ENCODE measurements at regions not wholly inside any gene's neighbourhood (a gene's known extent, or its start where the extent isn't known, plus 50 kb on each side); places are given as distances from the start of the nearest gene placed in this dataset.

DNA sequence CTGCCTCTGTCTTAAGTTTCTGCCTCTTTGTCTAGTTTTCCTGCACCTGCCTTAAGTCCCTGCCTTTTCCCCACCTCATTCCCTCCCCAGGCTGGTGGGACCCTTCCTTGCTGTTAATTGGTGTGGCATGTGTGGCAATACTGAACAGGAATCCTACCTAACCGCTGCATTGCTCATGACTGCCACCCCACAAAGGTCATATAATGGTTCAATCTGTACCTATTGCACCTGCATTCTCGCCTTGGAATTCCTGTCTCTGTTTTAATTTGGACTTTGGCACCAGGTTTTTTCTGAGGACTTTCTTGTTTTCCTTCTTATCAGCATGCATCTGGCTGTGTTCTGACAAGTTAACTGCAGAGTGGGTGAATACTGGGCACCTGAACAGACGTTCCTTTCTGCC is 966.2 kb upstream of the TMEM132C start:
- Histone ChIP-seq H3K79me2 (ENCODE audit: insufficient read depth, low read depth, low read length) (no peaks in the 10 kb centered on the region), H3K9me3 (ENCODE audit: low read length) (no peaks in the 10 kb centered on the region), H3K4me3 (ENCODE audit: low read depth, low read length, poor library complexity, severe bottlenecking) (no peak overlapping the region), H3K9me2 (ENCODE audit: insufficient read depth, low read length) (no peaks in the 10 kb centered on the region), H2AFZ (ENCODE audit: low read length) (no peak overlapping the region), H3K4me1 (ENCODE audit: insufficient read depth, low read length, poor library complexity, severe bottlenecking) (no peaks in the 10 kb centered on the region), H3K4me2 (ENCODE audit: low read length) (no peak overlapping the region), H3K36me3 (ENCODE audit: insufficient read depth, low read length) (no peaks in the 10 kb centered on the region), H3K27ac (ENCODE audit: low read depth, low read length, poor library complexity, severe bottlenecking) (no peak overlapping the region), H4K20me1 (ENCODE audit: insufficient read depth, low read length) (no peaks in the 10 kb centered on the region)
- no peak for DNase-seq (ENCODE audit: low spot score)
- no peak for TF ChIP-seq EZH2phosphoT487 (IDR thresholded peaks at IDR 0.05; ENCODE audit: borderline replicate concordance, low read depth, low read length)
- no peak for TF ChIP-seq CTCF (conservative IDR thresholded peaks at IDR 0.05; ENCODE audit: low read length)
- CTCF ChIA-PET (ENCODE audit: unreplicated experiment) = no interaction called here
- POLR2A ChIA-PET = no interaction called here
- intact Hi-C loops (cut with micrococcal nuclease; ENCODE audit: unreplicated experiment) = no loop called here
- BruUV-seq (replicated peaks) = no TSS peak

DNA sequence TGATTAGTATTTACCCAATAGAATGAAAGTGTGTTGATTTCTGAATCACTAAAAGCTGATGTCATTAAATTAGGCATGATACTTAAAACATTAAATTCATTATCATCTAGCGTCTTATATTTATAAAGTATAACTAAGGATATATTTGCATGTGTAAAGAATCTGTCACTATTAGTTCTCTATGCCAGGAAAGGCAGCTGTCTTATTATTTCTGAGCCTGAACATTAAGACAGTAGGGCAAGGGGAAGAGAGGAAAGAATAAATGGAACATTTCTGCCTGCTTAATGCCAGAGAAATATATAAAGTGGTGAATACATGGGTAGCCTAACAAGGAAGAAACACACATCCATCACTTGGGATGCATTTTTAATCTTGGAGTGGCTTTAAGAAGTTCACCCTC is 965.1 kb upstream of the TMEM132C start:
- H3K9me3 ChIP-seq (ENCODE audit: low read length) = no peaks in the 10 kb centered on the region
- no peak for DNase-seq (ENCODE audit: low spot score)
- intact Hi-C loops (cut with micrococcal nuclease; ENCODE audit: unreplicated experiment) = no loop called here
- no TSS peak for BruUV-seq (replicated peaks)
- no peaks in the 10 kb centered on the region for H3K79me2 ChIP-seq (ENCODE audit: insufficient read depth, low read depth, low read length)
- no peaks in the 10 kb centered on the region for H3K36me3 ChIP-seq (ENCODE audit: insufficient read depth, low read length)
- no peaks in the 10 kb centered on the region for H3K9me2 ChIP-seq (ENCODE audit: insufficient read depth, low read length)
- TF ChIP-seq EZH2phosphoT487 (IDR thresholded peaks at IDR 0.05; ENCODE audit: borderline replicate concordance, low read depth, low read length) = no peak
- TF ChIP-seq CTCF (conservative IDR thresholded peaks at IDR 0.05; ENCODE audit: low read length) = no peak
- no peaks in the 10 kb centered on the region for H4K20me1 ChIP-seq (ENCODE audit: insufficient read depth, low read length)
- no peak overlapping the region for H3K4me3 ChIP-seq (ENCODE audit: low read depth, low read length, poor library complexity, severe bottlenecking)
- POLR2A ChIA-PET = interaction anchor here (0.6 to 0.7 kb wide), 2 partner anchors 698 to 811 kb away, joined by 3 read pairs; no protein-coding TSS in a partner anchor
- no peak overlapping the region for H3K4me2 ChIP-seq (ENCODE audit: low read length)
- H2AFZ ChIP-seq (ENCODE audit: low read length) = no peak overlapping the region
- CTCF ChIA-PET (ENCODE audit: unreplicated experiment) = no interaction called here
- no peak overlapping the region for H3K27ac ChIP-seq (ENCODE audit: low read depth, low read length, poor library complexity, severe bottlenecking)
- H3K4me1 ChIP-seq (ENCODE audit: insufficient read depth, low read length, poor library complexity, severe bottlenecking) = no peaks in the 10 kb centered on the region

GRCh38 chr12:127304751-127305725 is 961.9 kb upstream of the TMEM132C start:
- BruUV-seq (replicated peaks) = no TSS peak
- CTCF ChIA-PET (ENCODE audit: unreplicated experiment) = no interaction called here
- TF ChIP-seq EZH2phosphoT487 (IDR thresholded peaks at IDR 0.05; ENCODE audit: borderline replicate concordance, low read depth, low read length) (no peak), CTCF (conservative IDR thresholded peaks at IDR 0.05; ENCODE audit: low read length) (no peak)

More at GRCh38 chr12:127304751-127305725, 961.9 kb upstream of the TMEM132C start:
- no peak for DNase-seq (ENCODE audit: low spot score)
- Histone ChIP-seq H2AFZ (ENCODE audit: low read length) (no peak overlapping the region), H3K4me3 (ENCODE audit: low read depth, low read length, poor library complexity, severe bottlenecking) (no peak overlapping the region), H4K20me1 (ENCODE audit: insufficient read depth, low read length) (no peaks in the 10 kb centered on the region), H3K9me2 (ENCODE audit: insufficient read depth, low read length) (no peaks in the 10 kb centered on the region), H3K9me3 (ENCODE audit: low read length) (no peaks in the 10 kb centered on the region), H3K4me2 (ENCODE audit: low read length) (no peak overlapping the region), H3K36me3 (ENCODE audit: insufficient read depth, low read length) (no peaks in the 10 kb centered on the region), H3K27ac (ENCODE audit: low read depth, low read length, poor library complexity, severe bottlenecking) (no peak overlapping the region), H3K79me2 (ENCODE audit: insufficient read depth, low read depth, low read length) (no peaks in the 10 kb centered on the region), H3K4me1 (ENCODE audit: insufficient read depth, low read length, poor library complexity, severe bottlenecking) (no peaks in the 10 kb centered on the region)
- POLR2A ChIA-PET = interaction anchor here (0.8 kb wide), 1 partner anchor 112 kb away, joined by 3 read pairs; no protein-coding TSS in a partner anchor
- intact Hi-C loops (cut with micrococcal nuclease; ENCODE audit: unreplicated experiment) = no loop called here
